GM08714 (cell line): ENCODE measurements at regions not wholly inside any gene's neighbourhood (a gene's known extent, or its start where the extent isn't known, plus 50 kb on each side); places are given as distances from the start of the nearest gene placed in this dataset.
"Not testable (repeated sequence)": the region's sequence is repeated elsewhere in the genome, so short reads cannot be mapped to it uniquely, and the experiment has no call there.

Experiments
- H3K4me3 ChIP-seq: fragments of 200-500 bp; sonication (Bioruptor generic); 2 replicates; pipeline ENCODE4 v1.5.1; 2014; ENCODE audit warnings: mild to moderate bottlenecking, low read length, inconsistent platforms
- ZNF274 ChIP-seq: IDR thresholded peaks from 2 replicates; pipeline ENCODE4 v1.6.1; 2012; ENCODE audit warnings: mild to moderate bottlenecking, low read depth, low read length

- H3K4me3 ChIP-seq = no peak overlapping the region
- TF ChIP-seq ZNF274 = no peak
Measured at GRCh38 chr5:67957374-67957773, 258.2 kb upstream of the PIK3R1 start.

- H3K4me3 ChIP-seq = no peak overlapping the region
- TF ChIP-seq ZNF274 = no peak
Measured at GRCh38 chr5:67954351-67954750, 261.2 kb upstream of the PIK3R1 start.

- TF ChIP-seq ZNF274 = no peak
- H3K4me3 ChIP-seq = no peak overlapping the region
Measured at GRCh38 chr5:67942421-67942820, 273.1 kb upstream of the PIK3R1 start.

GRCh38 chr5:67941614-67942401 is 273.7 kb upstream of the PIK3R1 start:
- no peak for TF ChIP-seq ZNF274

GRCh38 chr5:67935908-67936566 is 279.5 kb upstream of the PIK3R1 start:
- no peak for TF ChIP-seq ZNF274
- no peak overlapping the region for H3K4me3 ChIP-seq

More at GRCh38 chr5:67941614-67942401, 273.7 kb upstream of the PIK3R1 start:
- H3K4me3 ChIP-seq = no peak overlapping the region

GRCh38 chr5:67934976-67935375 is 280.6 kb upstream of the PIK3R1 start:
- H3K4me3 ChIP-seq = no peak overlapping the region
- no peak for TF ChIP-seq ZNF274

- no peak overlapping the region for H3K4me3 ChIP-seq
- TF ChIP-seq ZNF274 = no peak
Measured at GRCh38 chr5:67925511-67925910, 290.0 kb upstream of the PIK3R1 start.

GRCh38 chr5:67921004-67921601 is 294.5 kb upstream of the PIK3R1 start:
- TF ChIP-seq ZNF274 = no peak
- no peak overlapping the region for H3K4me3 ChIP-seq

GRCh38 chr5:67919532-67919931 is 296.0 kb upstream of the PIK3R1 start:
- H3K4me3 ChIP-seq = not testable (repeated sequence)

- TF ChIP-seq ZNF274 = no peak
- no peak overlapping the region for H3K4me3 ChIP-seq
Measured at GRCh38 chr5:67917561-67917960, 298.0 kb upstream of the PIK3R1 start.

GRCh38 chr5:67910546-67910945 is 305.0 kb upstream of the PIK3R1 start:
- no peak overlapping the region for H3K4me3 ChIP-seq
- TF ChIP-seq ZNF274 = no peak

GRCh38 chr5:67908126-67908765 is 307.3 kb upstream of the PIK3R1 start:
- TF ChIP-seq ZNF274 = no peak
- H3K4me3 ChIP-seq = no peak overlapping the region

- no peak for TF ChIP-seq ZNF274
Measured at GRCh38 chr5:67904366-67904765, 311.2 kb upstream of the PIK3R1 start.

GRCh38 chr5:67903656-67904055 is 311.9 kb upstream of the PIK3R1 start:
- no peak for TF ChIP-seq ZNF274
- H3K4me3 ChIP-seq = no peak overlapping the region

More at GRCh38 chr5:67904366-67904765, 311.2 kb upstream of the PIK3R1 start:
- H3K4me3 ChIP-seq = no peak overlapping the region
